Small intestine (tissue), 7 donors: ENCODE measurements at regions not wholly inside any gene's neighbourhood (a gene's known extent, or its start where the extent isn't known, plus 50 kb on each side); places are given as distances from the start of the nearest gene placed in this dataset.
"Not testable (repeated sequence)": the region's sequence is repeated elsewhere in the genome, so short reads cannot be mapped to it uniquely, and the experiment has no call there.

Experiments
- DNase-seq, 2 donors: peaks; one replicate each; pipeline versions ENCODE4 v3.0.0 to v3.0.0-alpha.2; 2013
- FAIRE-seq: peaks from 2 replicates; lab custom pipeline; 2012; peaks lifted over from hg19 to GRCh38; lab: Jason Lieb, UNC
- H3K27ac ChIP-seq, 3 donors: one replicate each; pipeline ENCODE4 v1.5.1; 2013; ENCODE audit warnings: low read length in 2 of 3, mild to moderate bottlenecking in 2 of 3, control low read depth in 1 of 3, inconsistent platforms in 1 of 3, low read depth in 1 of 3, moderate library complexity in 1 of 3
- H3K27me3 ChIP-seq, 3 donors: one replicate each; pipeline ENCODE4 v1.6.1; 2013; ENCODE audit warnings: low read length in 3 of 3, inconsistent platforms in 1 of 3; ENCODE audit not compliant: control insufficient read depth in 3 of 3, insufficient read depth in 3 of 3
- H3K36me3 ChIP-seq, 3 donors: one replicate each; pipeline ENCODE4 v1.6.1; 2013; ENCODE audit warnings: low read length in 3 of 3, inconsistent platforms in 1 of 3, low read depth in 1 of 3, mild to moderate bottlenecking in 1 of 3, moderate library complexity in 1 of 3; ENCODE audit not compliant: control insufficient read depth in 3 of 3, insufficient read depth in 2 of 3
- H3K4me1 ChIP-seq, 3 donors: one replicate each; pipeline ENCODE4 v1.6.1; 2013; ENCODE audit warnings: low read length in 2 of 3, inconsistent platforms in 1 of 3, low read depth in 1 of 3, mild to moderate bottlenecking in 1 of 3, moderate library complexity in 1 of 3; ENCODE audit not compliant: control insufficient read depth in 3 of 3, insufficient read depth in 2 of 3
- H3K4me3 ChIP-seq, 3 donors: one replicate each; pipeline ENCODE4 v1.5.1; 2013; ENCODE audit warnings: low read length in 3 of 3, control low read depth in 1 of 3, inconsistent platforms in 1 of 3, low read depth in 1 of 3, mild to moderate bottlenecking in 1 of 3, moderate library complexity in 1 of 3
- H3K9me3 ChIP-seq, 2 donors: one replicate each; pipeline ENCODE4 v1.6.1; 2013; ENCODE audit warnings: low read depth in 1 of 2, low read length in 1 of 2; ENCODE audit not compliant: control insufficient read depth in 2 of 2, insufficient read depth in 1 of 2
- WGBS, 3 donors: extraction: QIAGEN DNeasy Blood & Tissue Kit; methylation state at CpG; one replicate each; pipeline ENCODE4 v1.1.7; 2013; 5-methylcytosine and 5-hydroxymethylcytosine counted together
- donor health status: healthy with polysubstance abuse.
- donor health status: control.
- donor health status: control.
- donor health status: Bipolar disorder and iron deficiency.
- donor health status: healthy.

- DNase-seq (no peak), FAIRE-seq (no peak)
- H3K4me1 ChIP-seq, result no peaks in the 10 kb centered on the region
- no peaks in the 10 kb centered on the region for H3K27me3 ChIP-seq
- H3K9me3 ChIP-seq, result no peaks in the 10 kb centered on the region
- H3K27ac ChIP-seq, result no peak overlapping the region
- 60 to 73% (median 62%) methylated on average over 3 of the region's 3 CpGs for WGBS, 3 donors
- H3K4me3 ChIP-seq, result no peak overlapping the region
- no peaks in the 10 kb centered on the region for H3K36me3 ChIP-seq
Observed at GRCh38 chr18:37838083-37838482, 272.5 kb upstream of the CELF4 start.

- Histone ChIP-seq H3K27me3 (no peaks in the 10 kb centered on the region), H3K27ac (no peak overlapping the region), H3K36me3 (no peaks in the 10 kb centered on the region), H3K4me3 (no peak overlapping the region), H3K9me3 (peaks cover 0 to 3% of the 10 kb centered on the region in 2 donors), H3K4me1 (no peaks in the 10 kb centered on the region)
- FAIRE-seq (no peak), DNase-seq (no peak)
- WGBS, 3 donors, result 65 to 72% (median 71%) methylated on average over 1 of the region's 1 CpG
Observed at GRCh38 chr18:37836071-37836970, 270.7 kb upstream of the CELF4 start.

- not testable (repeated sequence) for DNase-seq, H3K27me3 ChIP-seq, FAIRE-seq, H3K4me3 ChIP-seq, H3K36me3 ChIP-seq, H3K9me3 ChIP-seq, H3K27ac ChIP-seq, H3K4me1 ChIP-seq
- 83 to 91% (median 91%) methylated on average over 13 to 15 of the region's 15 CpGs for WGBS, 3 donors
Observed at GRCh38 chr18:37832010-37832695, 266.6 kb upstream of the CELF4 start.

GRCh38 chr18:37812961-37813360 is 247.4 kb upstream of the CELF4 start:
- Histone ChIP-seq H3K27me3 (no peaks in the 10 kb centered on the region), H3K27ac (no peak overlapping the region), H3K36me3 (no peaks in the 10 kb centered on the region), H3K9me3 (no peaks in the 10 kb centered on the region), H3K4me1 (no peaks in the 10 kb centered on the region), H3K4me3 (no peak overlapping the region)
- FAIRE-seq (no peak), DNase-seq (no peak)
- WGBS, 3 donors, result 62 to 72% (median 64%) methylated on average over 3 of the region's 3 CpGs

- 67 to 82% (median 76%) methylated on average over 8 of the region's 8 CpGs for WGBS, 3 donors
Observed at GRCh38 chr18:37805773-37806404, 240.3 kb upstream of the CELF4 start.

GRCh38 chr18:37796823-37797349 is 231.3 kb upstream of the CELF4 start:
- FAIRE-seq, result no peak
- no peaks in the 10 kb centered on the region for H3K4me1 ChIP-seq
- H3K27me3 ChIP-seq, result no peaks in the 10 kb centered on the region
- 80 to 86% (median 82%) methylated on average over 6 of the region's 6 CpGs for WGBS, 3 donors
- no peaks in the 10 kb centered on the region for H3K9me3 ChIP-seq
- H3K36me3 ChIP-seq, result no peaks in the 10 kb centered on the region
- no peak overlapping the region for H3K4me3 ChIP-seq
- H3K27ac ChIP-seq, result no peak overlapping the region
- DNase-seq, result no peak

More at GRCh38 chr18:37805773-37806404, 240.3 kb upstream of the CELF4 start:
- H3K4me3 ChIP-seq, result no peak overlapping the region
- H3K9me3 ChIP-seq, result no peaks in the 10 kb centered on the region
- no peaks in the 10 kb centered on the region for H3K36me3 ChIP-seq
- FAIRE-seq (no peak), DNase-seq (no peak)
- H3K4me1 ChIP-seq, result no peaks in the 10 kb centered on the region
- H3K27ac ChIP-seq, result no peak overlapping the region
- H3K27me3 ChIP-seq, result no peaks in the 10 kb centered on the region

- no peak for FAIRE-seq
Observed at GRCh38 chr18:37787452-37787851, 221.9 kb upstream of the CELF4 start.

GRCh38 chr18:37783771-37784170 is 218.2 kb upstream of the CELF4 start:
- Histone ChIP-seq H3K4me3 (no peak overlapping the region), H3K9me3 (no peaks in the 10 kb centered on the region), H3K27ac (no peak overlapping the region), H3K36me3 (no peaks in the 10 kb centered on the region), H3K4me1 (no peaks in the 10 kb centered on the region), H3K27me3 (no peaks in the 10 kb centered on the region)
- WGBS, 3 donors, result 72 to 86% (median 80%) methylated on average over 5 of the region's 5 CpGs
- no peak for DNase-seq
- FAIRE-seq, result no peak

More at GRCh38 chr18:37787452-37787851, 221.9 kb upstream of the CELF4 start:
- no peak for DNase-seq
- H3K36me3 ChIP-seq, result no peaks in the 10 kb centered on the region
- no peak overlapping the region for H3K27ac ChIP-seq
- H3K9me3 ChIP-seq, result no peaks in the 10 kb centered on the region
- no peaks in the 10 kb centered on the region for H3K4me1 ChIP-seq
- H3K4me3 ChIP-seq, result no peak overlapping the region
- H3K27me3 ChIP-seq, result no peaks in the 10 kb centered on the region
